ENCODE measurements at regions not wholly inside any gene's neighbourhood (a gene's known extent, or its start where the extent isn't known, plus 50 kb on each side); places are given as distances from the start of the nearest gene placed in this dataset.
"Not testable (repeated sequence)": the region's sequence is repeated elsewhere in the genome, so short reads cannot be mapped to it uniquely, and the experiment has no call there.

DNA sequence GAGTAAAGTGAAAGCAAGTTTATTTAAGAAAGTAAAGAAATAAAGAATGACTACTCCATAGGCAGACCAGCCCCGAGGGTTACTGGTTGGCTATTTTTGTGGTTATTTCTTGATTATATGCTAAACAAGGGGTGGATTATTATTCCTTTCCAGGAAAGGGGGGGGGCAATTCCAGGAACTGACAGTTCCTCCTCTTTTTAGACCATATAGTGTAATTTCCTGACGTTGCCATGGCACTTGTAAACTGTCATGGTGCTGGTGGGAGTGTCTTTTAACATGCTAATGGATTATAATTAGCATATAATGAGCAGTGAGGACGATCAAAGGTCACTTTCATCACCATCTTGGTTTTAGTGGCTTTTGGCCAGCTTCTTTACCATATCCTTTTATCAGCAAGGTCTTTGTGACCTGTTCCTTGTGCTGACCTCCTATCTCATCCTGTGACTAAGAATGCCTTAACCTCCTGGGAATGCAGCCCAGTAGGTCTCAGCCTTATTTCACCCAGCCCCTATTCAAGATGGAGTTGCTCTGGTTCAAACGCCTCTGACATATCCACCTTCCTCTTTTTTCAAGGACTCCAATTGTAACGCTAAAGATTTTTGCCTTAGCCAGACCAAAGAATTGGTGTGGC is 104.1 kb downstream of the FAM72C start:
- TF ChIP-seq, protein P1, sequence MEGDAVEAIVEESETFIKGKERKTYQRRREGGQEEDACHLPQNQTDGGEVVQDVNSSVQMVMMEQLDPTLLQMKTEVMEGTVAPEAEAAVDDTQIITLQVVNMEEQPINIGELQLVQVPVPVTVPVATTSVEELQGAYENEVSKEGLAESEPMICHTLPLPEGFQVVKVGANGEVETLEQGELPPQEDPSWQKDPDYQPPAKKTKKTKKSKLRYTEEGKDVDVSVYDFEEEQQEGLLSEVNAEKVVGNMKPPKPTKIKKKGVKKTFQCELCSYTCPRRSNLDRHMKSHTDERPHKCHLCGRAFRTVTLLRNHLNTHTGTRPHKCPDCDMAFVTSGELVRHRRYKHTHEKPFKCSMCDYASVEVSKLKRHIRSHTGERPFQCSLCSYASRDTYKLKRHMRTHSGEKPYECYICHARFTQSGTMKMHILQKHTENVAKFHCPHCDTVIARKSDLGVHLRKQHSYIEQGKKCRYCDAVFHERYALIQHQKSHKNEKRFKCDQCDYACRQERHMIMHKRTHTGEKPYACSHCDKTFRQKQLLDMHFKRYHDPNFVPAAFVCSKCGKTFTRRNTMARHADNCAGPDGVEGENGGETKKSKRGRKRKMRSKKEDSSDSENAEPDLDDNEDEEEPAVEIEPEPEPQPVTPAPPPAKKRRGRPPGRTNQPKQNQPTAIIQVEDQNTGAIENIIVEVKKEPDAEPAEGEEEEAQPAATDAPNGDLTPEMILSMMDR (IDR thresholded peaks at IDR 0.05 in 8 of 11, conservative IDR thresholded peaks at IDR 0.05 in 3 of 11): not testable (repeated sequence)
- TF ChIP-seq POLR2AphosphoS5 (IDR thresholded peaks at IDR 0.05): not testable (repeated sequence)
